NCI-H2196 (cell line): ENCODE measurements at regions not wholly inside any gene's neighbourhood (a gene's known extent, or its start where the extent isn't known, plus 50 kb on each side); places are given as distances from the start of the nearest gene placed in this dataset.
"Not testable (repeated sequence)": the region's sequence is repeated elsewhere in the genome, so short reads cannot be mapped to it uniquely, and the experiment has no call there.

Experiments
- DNase-seq: peaks from one replicate; lab custom pipeline; 2025; ENCODE audit not compliant: unreplicated experiment; lab: John Stamatoyannopoulos, UW

DNA sequence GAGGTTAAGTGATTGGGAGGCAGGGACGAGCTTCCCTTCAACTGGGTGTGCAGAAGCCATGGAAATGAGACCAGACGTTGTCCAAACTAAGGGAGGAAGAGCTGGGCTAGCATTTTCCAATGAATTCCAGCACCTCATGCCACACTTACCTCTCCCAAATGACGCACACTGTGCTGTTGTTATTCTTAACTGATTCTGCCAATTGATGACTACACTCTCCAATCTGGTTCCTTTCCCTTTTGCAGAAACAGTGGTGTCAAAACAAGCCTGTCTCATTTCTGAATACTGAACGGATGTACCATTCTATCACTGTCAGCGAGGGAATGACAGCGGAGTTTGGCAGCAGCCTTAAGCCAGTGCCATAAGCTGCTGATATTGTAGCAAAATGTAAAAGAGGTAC is 380.5 kb upstream of the HNRNPA3 start:
- DNase-seq: no peak

DNA sequence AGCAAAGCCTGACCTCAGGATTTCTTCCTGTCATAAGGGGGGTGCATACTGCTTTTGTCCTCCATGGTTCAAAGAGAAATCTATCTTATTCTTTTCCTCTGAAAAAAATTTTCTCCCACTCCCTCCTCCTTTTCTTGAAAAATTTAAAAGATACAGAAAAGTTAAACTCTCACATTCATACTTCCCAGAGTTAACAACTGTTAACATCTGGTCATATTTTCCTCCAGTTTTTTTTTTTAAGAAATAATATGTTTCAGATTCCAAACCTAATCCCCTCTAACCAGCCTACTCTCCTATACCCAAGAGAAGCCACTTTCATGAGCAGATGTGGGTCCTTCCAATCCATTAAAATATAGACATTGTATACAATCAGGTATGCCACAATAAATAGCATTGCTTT is 378.9 kb upstream of the HNRNPA3 start:
- DNase-seq: no peak

DNA sequence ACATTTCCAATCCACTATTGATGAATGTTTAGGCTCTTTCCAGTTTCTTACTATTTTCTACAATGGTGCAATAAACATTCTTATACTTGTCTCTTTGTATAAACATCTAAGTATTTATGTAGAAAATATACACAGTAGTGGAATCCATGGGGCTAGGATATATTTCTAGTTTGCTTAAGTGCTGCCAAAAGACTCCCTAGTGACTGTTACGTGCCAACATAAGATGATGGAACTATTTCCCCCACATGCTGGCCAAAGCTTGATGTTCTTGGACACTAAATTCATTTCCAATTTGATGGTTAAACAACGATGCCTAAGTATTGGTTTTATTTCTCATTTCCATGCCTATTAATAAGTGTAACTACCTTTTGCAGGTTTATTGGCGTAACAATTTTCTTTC is 378.4 kb upstream of the HNRNPA3 start:
- no peak for DNase-seq

DNA sequence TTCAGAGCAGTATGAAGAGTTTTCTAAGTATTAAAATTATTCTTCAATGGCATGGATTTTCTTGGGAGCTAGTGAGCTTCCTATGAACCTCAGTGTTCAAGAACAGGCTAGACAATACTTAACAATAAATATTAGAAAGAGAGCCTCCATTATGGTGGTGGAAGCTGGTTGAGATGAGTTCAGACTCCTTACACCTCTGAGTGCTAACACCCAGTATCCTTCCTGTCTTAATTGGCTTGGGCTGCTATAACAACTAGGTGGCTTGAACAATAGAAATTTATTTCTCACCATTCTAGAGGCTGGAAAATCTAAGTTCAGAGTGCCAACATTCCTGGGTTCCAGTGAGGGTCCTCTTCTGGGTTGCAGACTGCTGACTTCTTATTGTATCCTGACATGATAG is 369.4 kb upstream of the HNRNPA3 start:
- DNase-seq: no peak

DNA sequence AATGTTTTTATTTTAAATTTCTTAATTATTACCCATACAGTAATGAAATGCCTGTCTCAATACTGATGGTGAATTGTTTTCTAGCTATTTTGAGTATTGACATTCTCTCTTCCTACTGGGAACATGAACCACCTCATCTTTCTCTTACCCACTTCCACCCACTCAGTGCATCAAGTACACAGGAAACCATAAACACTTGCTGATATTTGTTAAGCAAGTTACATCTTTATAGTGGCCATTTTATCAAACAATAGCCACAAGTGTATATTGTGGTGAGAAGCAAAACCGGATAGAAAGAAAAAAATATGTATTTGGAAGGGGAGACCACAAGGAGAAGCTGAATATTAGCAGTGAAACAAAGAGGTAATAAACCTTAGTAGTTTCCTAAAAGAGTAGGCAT is 368.1 kb upstream of the HNRNPA3 start:
- no peak for DNase-seq

DNA sequence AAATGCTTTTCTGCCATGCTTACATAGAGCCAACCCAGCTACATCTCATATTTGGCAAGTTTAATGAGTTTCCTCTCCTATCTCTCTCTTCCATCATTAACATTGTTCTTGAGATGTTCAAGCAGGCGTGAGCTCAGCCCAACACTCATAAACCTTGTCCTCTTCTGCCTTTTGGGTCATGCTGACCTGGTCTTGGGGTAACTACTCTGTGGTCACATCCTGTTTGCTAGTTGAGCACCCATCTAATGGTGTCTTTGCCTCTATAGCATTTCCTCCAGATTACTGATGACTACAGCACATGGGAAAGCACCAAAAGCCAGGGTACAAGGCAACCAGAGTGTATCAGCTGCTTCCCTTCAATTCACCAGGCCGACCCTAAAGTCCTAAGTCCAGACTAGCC is 366.9 kb upstream of the HNRNPA3 start:
- DNase-seq: no peak

DNA sequence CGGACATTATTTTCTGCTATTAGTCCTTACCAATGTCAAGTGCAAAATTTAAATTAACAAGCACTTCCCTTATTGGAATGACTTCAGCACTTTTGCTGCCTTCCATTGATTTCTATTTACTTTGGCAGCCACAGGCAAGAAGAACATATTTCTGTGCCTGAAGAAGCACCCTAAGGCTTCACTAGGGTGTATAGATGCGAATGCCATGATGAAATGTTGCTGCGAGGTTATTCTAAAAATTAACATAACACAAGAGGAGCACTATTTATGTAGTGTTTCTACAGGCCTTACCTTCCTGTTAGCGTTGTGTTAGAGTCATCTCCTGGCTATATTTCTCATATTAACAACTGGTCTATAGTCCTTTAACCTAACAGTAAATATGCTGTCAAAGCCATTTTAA is 365.0 kb upstream of the HNRNPA3 start:
- no peak for DNase-seq

DNA sequence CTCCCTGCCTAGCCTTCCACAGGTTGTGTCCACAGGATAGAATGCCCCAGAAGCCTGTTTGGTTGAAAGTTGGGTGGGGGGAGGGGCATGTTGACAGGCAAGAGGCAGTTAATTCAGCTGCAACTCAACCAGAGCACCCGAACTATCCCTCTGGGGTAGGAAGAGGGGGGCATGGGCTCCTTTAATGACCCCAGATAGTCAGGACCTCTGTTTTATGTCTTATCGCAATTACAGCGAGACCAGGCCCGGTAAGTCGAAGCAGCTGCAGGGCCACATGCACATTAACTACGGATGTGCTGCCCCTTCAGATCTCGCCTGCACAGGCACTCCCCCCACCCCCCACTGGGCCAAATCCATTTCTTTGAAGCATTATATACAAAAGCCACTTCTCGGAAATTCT is 363.8 kb upstream of the HNRNPA3 start:
- DNase-seq: no peak

DNA sequence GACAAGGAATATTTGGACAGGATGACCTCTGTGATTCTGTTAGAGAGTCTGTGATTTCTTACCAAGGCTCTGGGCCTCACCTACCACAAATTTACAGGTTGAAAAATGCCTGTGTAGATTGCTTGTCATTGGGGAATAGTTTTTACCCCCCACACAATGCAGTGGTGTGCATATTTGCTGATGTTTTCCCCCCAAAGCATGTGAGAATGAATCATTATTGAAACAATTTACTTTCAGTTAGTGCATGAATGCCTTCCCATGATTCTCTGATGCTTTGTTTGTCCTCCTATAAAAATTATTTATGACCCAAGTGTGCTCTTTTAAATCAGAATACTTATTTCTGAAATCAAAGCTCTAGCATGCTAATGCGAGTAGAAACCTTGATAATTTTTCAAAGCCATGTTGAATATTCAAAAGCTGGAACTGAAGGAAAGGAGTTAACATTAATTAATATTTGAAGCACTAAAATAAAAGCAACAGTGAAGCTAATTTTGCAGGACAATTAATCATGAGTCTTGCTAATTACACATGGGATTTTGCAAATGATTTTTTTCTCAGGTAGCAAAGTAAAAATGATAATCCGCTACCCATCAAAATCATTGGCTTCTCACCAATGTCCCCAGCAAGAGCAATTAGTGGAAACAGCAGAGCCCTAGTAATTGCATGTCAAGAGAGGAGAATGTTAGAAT is 361.2 kb upstream of the HNRNPA3 start:
- no peak for DNase-seq

DNA sequence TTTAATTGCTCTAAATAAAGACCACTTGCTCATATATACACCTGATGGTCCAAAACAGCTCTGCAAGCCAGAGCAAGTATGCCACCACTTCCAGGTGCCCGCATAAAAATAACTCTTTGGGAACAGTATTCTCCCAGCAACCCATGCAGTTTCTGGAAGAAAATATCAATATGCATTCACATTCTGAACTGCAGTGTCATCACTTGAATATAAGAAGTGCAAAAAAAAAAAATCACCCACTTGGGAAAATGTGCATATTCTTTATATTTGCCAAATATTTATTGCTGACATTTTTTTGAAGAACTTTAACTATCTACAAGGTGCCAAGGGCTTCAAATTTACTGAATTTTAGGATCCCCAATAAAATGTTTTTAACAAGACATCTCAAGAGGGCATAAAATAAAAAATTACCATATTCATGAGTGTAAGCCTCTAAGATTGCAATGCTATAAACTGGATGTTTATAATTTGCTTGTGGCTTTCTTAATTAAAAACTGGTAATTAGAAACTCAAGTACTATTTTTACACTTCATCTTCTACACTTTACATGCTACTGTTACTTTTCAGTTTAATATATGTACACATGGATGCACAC is 360.6 kb upstream of the HNRNPA3 start:
- DNase-seq: no peak

DNA sequence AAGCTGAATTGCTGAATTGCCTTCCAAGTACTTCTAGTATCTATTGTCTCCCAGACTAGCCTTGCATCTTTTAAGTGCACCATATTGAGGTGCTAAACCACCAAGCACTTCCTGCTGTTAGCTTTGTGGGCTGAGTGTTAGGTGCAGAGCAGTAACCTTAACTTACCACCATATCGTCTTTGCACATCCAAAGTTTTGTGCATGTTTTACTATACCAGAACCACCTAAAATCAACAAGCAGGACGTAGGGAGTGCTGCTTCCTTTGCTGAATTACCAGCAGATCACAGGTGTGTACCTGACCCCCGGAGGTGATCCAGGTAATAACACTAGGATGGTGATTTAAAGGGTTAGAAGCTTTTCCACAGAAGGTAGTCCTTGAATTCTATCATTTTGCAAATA is 359.9 kb upstream of the HNRNPA3 start:
- peak; percentile 35 for DNase-seq

DNA sequence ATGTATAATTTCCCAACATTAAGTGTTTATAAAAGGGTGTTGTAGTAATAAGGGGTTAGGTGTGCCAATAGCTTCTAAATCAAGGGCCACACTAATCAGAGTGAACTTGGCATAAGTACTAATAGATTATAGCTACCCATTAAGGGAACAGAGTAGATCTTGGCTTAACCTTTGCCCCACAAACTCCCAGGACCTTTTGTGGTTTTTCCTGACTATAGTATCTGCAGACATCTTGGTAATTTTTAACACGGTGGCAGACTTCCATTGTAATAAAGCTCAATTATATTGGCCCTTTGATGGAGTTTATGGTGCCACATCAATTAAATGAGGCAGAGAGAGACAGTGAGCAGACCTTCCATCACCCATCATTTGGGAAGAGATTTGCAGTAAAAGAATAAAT is 358.5 kb upstream of the HNRNPA3 start:
- DNase-seq: peak; percentile 10

DNA sequence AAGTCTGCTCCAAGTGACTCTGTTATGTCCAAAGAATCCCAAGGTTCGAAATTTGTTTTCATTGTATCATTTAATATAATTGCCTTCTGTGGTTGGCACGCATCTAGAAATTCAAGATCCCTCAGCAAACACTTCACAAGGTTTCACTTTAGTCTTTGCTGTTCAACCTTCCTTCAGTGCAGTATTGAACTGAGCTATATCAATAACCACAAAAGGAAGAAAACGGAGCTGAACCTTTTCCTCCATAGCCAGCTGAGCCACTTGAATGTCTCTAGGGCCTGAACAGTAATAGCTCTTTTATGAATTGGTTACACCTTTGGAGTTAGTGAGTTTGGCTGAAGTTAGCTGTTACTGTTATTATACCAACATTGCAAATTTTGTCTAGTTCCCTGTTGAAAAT is 357.7 kb upstream of the HNRNPA3 start:
- DNase-seq: peak; percentile 66

DNA sequence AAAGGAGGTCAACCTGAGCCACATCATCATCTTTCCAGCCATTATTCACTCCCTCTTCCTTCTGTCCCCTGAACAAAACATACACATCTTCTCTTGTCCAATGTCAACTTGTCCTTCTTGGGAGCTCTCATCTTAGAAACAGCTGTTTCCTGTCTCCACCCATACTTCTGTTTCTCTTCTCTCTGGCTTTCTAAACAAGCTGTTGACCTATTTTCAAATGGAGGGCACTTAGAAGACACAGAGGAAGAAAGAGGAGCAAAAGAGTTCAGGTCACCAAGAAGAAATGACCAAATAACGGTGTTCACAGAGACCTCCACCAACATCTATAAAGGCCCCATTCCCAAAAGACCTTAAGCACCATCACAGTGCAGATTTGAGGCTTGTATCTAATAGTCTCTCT is 355.9 kb upstream of the HNRNPA3 start:
- no peak for DNase-seq

DNA sequence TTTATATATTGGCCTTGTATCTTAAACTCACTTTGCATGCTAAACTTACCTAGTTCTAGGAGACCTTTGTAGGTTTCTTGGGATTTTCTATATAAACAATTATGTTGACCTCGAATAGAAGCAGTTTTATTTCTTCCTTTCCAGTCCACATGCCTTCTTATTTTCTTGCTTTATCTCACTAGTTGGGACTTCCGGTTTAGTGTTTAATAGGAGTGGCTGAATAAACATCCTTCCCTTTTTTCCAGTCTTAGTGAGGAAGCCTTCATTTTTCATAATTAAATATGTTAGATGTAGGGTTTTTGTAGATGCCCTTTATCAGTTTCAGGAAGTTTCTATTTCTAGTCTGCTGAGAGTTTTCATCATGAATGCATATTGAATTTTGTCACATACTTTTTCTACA is 347.3 kb upstream of the HNRNPA3 start:
- DNase-seq: no peak

DNA sequence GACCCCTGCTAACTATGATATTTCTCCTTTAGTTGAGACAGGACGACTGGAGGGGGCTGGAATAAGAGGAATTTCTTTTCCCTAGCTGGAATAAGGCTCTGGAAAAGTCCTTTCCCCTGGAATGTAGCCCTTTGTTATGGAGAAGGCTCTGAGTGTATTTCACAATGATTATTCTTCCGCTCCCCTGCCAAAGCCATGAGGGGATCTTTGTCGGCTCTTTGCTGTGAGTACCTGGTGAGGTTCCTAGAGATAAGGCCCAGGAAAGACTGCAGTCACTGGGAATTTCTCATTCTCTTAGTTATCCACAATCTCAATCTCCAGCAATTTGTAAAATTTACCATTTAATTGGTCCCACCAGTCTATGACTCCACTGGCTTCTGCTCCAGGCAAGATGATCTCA is 340.2 kb upstream of the HNRNPA3 start:
- no peak for DNase-seq

DNA sequence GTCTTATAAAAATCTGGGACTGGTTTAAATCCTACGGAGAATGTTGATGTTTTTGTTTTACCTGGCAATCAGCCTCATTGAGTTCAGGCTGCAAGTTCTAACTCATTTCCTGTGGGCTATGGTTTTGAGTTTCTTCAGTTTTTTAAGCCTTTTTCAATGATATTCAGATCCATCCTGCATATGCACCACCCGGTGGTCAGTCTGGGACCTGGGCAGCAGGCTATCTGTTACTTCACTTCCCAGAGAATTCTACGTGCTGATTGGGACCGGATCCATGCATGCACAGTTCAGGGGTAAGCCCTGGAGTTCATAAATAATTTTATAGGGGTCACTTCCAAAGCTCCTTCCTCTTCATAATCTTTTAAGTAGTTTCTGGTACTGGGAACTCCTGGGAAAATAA is 339.2 kb upstream of the HNRNPA3 start:
- no peak for DNase-seq

DNA sequence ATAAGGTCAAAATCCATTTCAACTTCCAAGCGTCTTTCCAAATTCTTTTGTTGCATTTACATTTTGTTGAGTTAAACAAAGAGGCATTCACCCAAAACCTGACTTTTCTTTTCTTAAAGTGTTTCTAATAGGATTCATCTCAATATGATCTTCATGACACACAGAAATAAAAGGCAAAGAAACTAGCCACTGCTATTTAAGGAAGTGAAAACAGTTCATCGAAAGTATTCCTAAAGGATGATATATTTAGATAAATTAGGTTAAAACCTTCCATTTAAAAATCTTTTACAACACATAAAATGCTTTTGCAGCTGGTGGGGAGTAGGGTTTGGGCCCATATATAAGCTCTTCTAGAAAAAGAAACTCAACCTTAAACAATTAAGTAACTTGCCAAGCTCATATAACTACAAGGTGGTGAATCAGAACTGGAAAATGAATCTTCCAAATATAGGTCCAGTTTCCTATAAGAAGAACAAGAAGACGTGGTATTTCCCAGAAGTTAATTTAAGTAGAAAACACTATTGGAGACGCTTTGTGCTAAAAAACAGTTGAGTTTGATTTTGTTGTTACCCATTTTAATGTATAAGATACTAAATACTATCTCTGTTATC is 336.0 kb upstream of the HNRNPA3 start:
- DNase-seq: no peak

DNA sequence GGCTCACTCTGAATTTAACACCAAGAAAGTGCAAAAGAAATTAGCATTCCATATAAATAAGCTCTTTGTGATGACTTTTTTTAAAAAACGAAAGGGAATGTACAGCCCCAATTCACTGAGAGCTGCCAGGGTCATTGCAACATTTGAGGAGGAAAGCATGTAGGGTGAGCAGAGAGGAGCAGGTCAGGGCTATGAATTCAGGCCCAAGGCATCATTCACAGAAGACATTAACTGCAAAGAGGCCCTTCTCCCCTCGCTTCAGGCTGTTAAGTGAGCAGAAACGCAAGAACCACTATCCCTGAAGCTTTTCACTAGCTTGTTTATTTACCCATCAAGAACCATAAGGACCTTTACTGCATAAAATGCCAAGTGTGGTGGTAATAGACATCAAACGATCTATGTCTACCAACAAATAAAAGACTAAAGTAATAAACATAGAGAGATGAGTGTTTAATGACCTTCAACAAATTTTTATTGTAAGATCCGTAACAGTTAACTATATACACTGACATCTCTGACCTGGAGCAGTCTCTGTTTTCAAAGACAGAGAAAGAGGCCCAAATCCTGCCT is 333.1 kb upstream of the HNRNPA3 start:
- peak; percentile 26 for DNase-seq

DNA sequence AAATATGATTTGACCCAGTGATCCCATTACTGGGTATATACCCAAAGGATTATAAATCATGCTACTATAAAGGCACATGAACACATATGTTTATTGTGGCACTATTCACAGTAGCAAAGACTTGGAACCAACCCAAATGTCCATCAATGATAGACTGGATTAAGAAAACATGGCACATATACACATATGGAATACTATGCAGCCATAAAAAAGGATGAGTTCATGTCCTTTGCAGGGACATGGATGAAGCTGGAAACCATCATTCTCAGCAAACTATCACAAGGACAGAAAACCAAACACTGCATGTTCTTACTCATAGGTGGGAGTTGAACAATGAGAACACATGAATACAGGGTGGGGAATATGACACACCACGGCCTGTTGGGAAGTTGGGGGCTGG is 330.5 kb upstream of the HNRNPA3 start:
- DNase-seq: not testable (repeated sequence)

DNA sequence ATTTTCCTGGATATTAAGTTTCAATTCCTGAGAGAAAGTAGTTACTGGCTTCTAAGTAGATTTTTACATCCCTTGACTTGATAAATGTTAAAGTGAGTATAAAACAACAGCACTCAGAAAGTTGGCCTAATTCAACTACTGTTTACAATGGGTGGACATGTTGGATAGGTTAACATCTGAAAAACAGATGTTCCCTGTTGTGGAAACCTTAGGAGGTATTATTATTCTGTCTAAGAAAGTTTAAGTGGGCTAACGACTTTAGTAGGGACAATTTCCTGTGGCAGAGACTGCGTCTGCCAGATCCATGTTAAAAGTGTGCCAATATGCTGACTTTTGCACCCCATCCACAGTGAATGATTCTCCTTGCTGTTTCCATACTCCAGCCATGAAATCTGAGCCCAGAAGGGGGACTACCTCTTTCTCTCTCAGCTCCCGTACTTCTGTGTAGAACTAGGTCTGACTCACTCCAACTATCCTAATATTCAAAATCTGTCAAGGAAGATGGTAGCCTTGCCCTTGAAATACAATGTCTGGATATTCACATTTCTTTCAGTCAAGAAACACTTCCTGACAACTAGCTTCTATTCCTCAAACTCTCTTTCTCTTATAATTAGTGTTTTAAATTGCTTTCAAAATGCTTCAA is 327.5 kb upstream of the HNRNPA3 start:
- no peak for DNase-seq

DNA sequence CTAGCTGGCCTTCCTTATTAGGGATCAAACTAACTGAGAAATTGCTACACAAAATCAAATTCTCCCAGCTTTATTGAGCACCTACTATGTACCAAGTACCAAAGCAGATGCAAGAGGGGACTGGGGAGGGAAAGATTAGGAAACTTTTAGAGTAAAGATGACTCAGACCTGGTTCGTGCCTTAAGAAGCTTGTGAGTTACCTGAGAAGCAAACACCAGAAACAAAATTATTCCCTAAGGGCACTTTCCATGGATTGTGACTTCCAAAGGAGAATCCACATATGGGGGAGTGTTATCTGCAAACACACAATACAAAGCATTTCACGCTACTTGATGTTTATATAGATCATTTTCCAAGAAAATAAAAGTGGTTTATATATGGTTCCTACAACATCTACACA is 326.9 kb upstream of the HNRNPA3 start:
- DNase-seq: no peak
